ENCODE measurements at regions not wholly inside any gene's neighbourhood (a gene's known extent, or its start where the extent isn't known, plus 50 kb on each side); places are given as distances from the start of the nearest gene placed in this dataset.

- TF ChIP-seq EZH2 (IDR thresholded peaks at IDR 0.05) (no peak), POLR2AphosphoS5 (IDR thresholded peaks at IDR 0.05; ENCODE audit: borderline replicate concordance, low read depth, low read length) (no peak)
Observed at GRCh38 chr5:124162767-124163532, 583.5 kb downstream of the ZNF608 start.
